Esophagus muscularis mucosa (tissue), 4 donors: ENCODE measurements at regions not wholly inside any gene's neighbourhood (a gene's known extent, or its start where the extent isn't known, plus 50 kb on each side); places are given as distances from the start of the nearest gene placed in this dataset.
"Not testable (repeated sequence)": the region's sequence is repeated elsewhere in the genome, so short reads cannot be mapped to it uniquely, and the experiment has no call there.

Experiments
- DNase-seq: peaks from one replicate; pipeline ENCODE4 v3.0.0-alpha.2; 2017; ENCODE audit errors: extremely low spot score
- H3K27ac ChIP-seq, 4 donors: fragments of 200-600 bp; sonication (generic); replicated peaks in 1 of 4; 1 replicate in 3 of 4; 2 replicates in 1 of 4; pipeline ENCODE4 v1.5.1; 2016 to 2019; ENCODE audit warnings: mild to moderate bottlenecking in 1 of 4
- H3K27me3 ChIP-seq, 4 donors: fragments of 200-600 bp; sonication (generic); one replicate each; pipeline versions ENCODE4 v1.5.1 to v1.6.0; 2016 to 2019
- H3K36me3 ChIP-seq, 4 donors: fragments of 200-600 bp; sonication (generic); one replicate each; pipeline ENCODE4 v1.5.1; 2016 to 2019
- H3K4me1 ChIP-seq, 4 donors: fragments of 200-600 bp; sonication (generic); one replicate each; pipeline ENCODE4 v1.5.1; 2016 to 2019
- H3K4me3 ChIP-seq, 4 donors: fragments of 200-600 bp; sonication (generic); 1 replicate in 2 of 4; 2 replicates in 2 of 4; pipeline ENCODE4 v1.5.1; 2016 to 2019; ENCODE audit warnings: mild to moderate bottlenecking in 4 of 4, moderate library complexity in 1 of 4
- H3K9me3 ChIP-seq, 4 donors: fragments of 200-600 bp; sonication (generic); 1 replicate in 3 of 4; 2 replicates in 1 of 4; pipeline ENCODE4 v1.5.1; 2016 to 2019
- EP300 ChIP-seq: sonication (generic); formaldehyde crosslinking; IDR thresholded peaks from one replicate; pipeline ENCODE4 v1.6.1; 2017; ENCODE audit warnings: antibody characterized with exemption
- POLR2A ChIP-seq: fragments of 450-650 bp; IDR thresholded peaks from one replicate; pipeline ENCODE4 v1.6.1; 2017; ENCODE audit warnings: antibody characterized with exemption, moderate library complexity, mild to moderate bottlenecking, low read depth
- POLR2AphosphoS5 ChIP-seq, 2 donors: sonication (generic); formaldehyde crosslinking; IDR thresholded peaks; one replicate each; pipeline ENCODE4 v1.6.1; 2017; ENCODE audit warnings: antibody characterized with exemption in 2 of 2
- WGBS: methylation state at CpG from one replicate; pipeline ENCODE4 v1.1.5; 2018; 5-methylcytosine and 5-hydroxymethylcytosine counted together
- intact Hi-C: fragments of 100-400 bp; cut with DNase I; formaldehyde crosslinking; loops from one replicate; pipeline ENCODE4 v1.15.1; 2023
- TF ChIP-seq, protein P1 (sequence below), 3 experiments: fragments of 200-600 bp in 2 of 3; fragments of 450-650 bp in 1 of 3; sonication (generic) in 2 of 3; IDR thresholded peaks; one replicate each; pipeline ENCODE4 v1.5.1; 2017 to 2019; ENCODE audit warnings: antibody characterized with exemption in 3 of 3, mild to moderate bottlenecking in 2 of 3, moderate library complexity in 1 of 3

DNA sequence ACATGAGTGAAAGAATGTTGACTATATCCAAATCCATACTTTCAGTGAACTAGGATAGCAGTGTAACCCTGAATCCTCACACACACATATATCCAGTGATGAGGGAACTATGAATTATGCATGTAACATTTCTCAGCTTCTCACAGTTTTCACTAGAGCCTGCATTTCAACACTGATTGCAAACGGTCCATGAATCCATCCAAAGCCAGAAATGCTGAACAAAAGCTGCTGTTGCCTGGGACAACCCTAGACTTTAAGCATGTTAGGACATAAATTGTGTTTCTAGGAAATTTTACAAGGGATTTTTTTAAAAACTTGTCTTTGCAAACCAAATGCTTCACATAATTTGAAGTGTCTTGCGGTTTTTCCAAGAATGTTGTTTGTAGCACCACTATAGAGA is 2010.0 kb upstream of the WWC1 start:
- no peaks in the 10 kb centered on the region for H3K36me3 ChIP-seq
- no peaks in the 10 kb centered on the region for H3K9me3 ChIP-seq
- no peak overlapping the region for H3K4me3 ChIP-seq
- no peaks in the 10 kb centered on the region for H3K27me3 ChIP-seq
- intact Hi-C loops, result no loop called here
- WGBS, result 57% methylated on average over 2 of the region's 2 CpGs
- H3K4me1 ChIP-seq, result no peaks in the 10 kb centered on the region
- no peak overlapping the region for H3K27ac ChIP-seq
- TF ChIP-seq EP300, result no peak
- no peak for TF ChIP-seq POLR2A
- TF ChIP-seq, protein P1, sequence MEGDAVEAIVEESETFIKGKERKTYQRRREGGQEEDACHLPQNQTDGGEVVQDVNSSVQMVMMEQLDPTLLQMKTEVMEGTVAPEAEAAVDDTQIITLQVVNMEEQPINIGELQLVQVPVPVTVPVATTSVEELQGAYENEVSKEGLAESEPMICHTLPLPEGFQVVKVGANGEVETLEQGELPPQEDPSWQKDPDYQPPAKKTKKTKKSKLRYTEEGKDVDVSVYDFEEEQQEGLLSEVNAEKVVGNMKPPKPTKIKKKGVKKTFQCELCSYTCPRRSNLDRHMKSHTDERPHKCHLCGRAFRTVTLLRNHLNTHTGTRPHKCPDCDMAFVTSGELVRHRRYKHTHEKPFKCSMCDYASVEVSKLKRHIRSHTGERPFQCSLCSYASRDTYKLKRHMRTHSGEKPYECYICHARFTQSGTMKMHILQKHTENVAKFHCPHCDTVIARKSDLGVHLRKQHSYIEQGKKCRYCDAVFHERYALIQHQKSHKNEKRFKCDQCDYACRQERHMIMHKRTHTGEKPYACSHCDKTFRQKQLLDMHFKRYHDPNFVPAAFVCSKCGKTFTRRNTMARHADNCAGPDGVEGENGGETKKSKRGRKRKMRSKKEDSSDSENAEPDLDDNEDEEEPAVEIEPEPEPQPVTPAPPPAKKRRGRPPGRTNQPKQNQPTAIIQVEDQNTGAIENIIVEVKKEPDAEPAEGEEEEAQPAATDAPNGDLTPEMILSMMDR (IDR thresholded peaks at IDR 0.05), result no peak
- TF ChIP-seq POLR2AphosphoS5 (IDR thresholded peaks at IDR 0.05), result no peak
- no peak for DNase-seq

DNA sequence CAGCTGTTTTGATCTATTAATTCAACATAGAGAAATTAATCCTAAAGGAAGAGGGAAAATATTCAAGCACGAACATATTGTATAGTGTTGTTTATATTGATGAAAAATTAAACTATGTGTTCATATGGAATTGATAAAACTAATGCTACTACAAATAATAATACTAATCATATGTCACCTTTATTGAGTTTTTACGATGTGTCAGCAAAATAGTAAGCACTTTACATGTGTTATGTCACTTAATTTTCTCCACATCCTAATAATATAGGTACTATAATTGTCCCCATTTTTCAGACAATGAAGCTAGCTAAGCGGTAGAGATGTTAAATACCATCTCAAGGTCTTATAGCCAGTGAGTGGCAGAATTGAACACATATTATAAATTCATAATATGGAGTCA is 2008.5 kb upstream of the WWC1 start:
- Histone ChIP-seq H3K9me3 (no peaks in the 10 kb centered on the region), H3K36me3 (no peaks in the 10 kb centered on the region), H3K27ac (no peak overlapping the region), H3K4me1 (no peaks in the 10 kb centered on the region), H3K4me3 (no peak overlapping the region), H3K27me3 (no peaks in the 10 kb centered on the region)
- WGBS, result 86% methylated on average over 3 of the region's 3 CpGs
- TF ChIP-seq EP300 (no peak), POLR2AphosphoS5 (IDR thresholded peaks at IDR 0.05) (no peak), POLR2A (no peak)
- TF ChIP-seq, protein P1 (IDR thresholded peaks at IDR 0.05), result no peak
- intact Hi-C loops, result no loop called here
- DNase-seq, result no peak

DNA sequence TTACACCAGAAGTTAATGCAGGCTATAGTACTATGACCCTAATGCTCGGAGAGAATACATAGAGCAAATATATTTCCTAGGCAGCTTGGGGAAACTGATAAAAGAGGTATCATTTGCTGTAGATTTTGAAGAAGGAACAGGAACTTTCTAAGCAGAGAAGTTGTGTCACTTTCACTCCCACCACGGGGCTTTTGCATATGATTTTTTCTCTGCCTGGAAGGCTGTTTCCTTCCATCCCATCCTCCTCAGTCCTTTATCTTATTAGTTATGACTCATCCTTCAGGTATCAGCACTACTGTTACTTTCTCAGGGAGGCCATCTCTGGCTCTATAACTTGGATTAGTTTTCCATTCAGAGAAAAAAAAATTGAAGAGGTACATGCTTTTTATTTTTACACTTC is 2006.1 kb upstream of the WWC1 start:
- 54% methylated on average over 2 of the region's 2 CpGs for WGBS
- intact Hi-C loops, result no loop called here
- no peaks in the 10 kb centered on the region for H3K36me3 ChIP-seq
- no peak overlapping the region for H3K27ac ChIP-seq
- no peaks in the 10 kb centered on the region for H3K9me3 ChIP-seq
- no peak overlapping the region for H3K4me3 ChIP-seq
- no peak for DNase-seq
- no peaks in the 10 kb centered on the region for H3K4me1 ChIP-seq
- H3K27me3 ChIP-seq, result no peaks in the 10 kb centered on the region
- no peak for TF ChIP-seq EP300
- TF ChIP-seq POLR2AphosphoS5 (IDR thresholded peaks at IDR 0.05), result no peak
- no peak for TF ChIP-seq POLR2A
- TF ChIP-seq, protein P1 (IDR thresholded peaks at IDR 0.05), result no peak

DNA sequence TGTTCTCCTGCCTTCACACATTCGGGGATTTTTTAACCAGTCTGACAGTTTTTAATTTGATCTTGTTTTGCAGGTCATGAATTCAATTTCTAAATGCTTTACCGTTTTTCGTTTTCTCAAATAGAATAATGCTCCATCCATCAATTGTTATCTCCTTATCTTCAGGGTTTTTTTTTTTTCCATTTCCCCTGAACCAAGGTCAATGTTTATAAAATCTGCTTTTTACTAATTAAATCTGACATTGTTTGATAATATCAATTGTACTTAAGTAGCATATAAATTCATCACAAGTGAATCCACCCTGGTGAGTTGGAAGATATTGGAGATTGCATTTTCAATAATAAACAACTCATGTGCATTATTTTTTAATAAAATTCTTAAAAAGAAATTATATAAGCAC is 2004.6 kb upstream of the WWC1 start:
- Histone ChIP-seq H3K27ac (no peak overlapping the region), H3K9me3 (no peaks in the 10 kb centered on the region), H3K4me3 (no peak overlapping the region), H3K27me3 (no peaks in the 10 kb centered on the region), H3K36me3 (no peaks in the 10 kb centered on the region), H3K4me1 (no peaks in the 10 kb centered on the region)
- intact Hi-C loops, result no loop called here
- TF ChIP-seq EP300 (no peak), POLR2A (no peak), POLR2AphosphoS5 (IDR thresholded peaks at IDR 0.05) (no peak)
- TF ChIP-seq, protein P1 (IDR thresholded peaks at IDR 0.05), result no peak
- WGBS, result 78% methylated on average over 3 of the region's 3 CpGs
- no peak for DNase-seq

DNA sequence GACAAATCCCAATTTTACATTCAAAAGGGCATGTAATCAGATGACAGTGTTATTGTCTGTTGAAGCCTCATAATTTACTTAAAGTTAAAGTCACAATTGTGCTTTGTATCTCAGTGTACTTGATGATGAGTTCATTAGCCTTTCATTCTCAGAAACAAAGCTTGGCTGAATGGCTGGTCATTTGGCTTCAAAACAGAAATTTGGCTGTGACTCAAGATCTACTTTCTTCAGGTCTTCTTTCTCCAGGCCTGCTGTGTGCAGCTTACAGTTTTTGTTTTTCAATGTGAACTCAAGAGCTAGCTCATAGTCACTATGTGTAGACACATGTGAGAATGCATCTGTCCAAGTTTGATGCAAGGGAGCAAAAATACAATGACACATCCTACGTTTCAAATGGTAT is 2003.6 kb upstream of the WWC1 start:
- Histone ChIP-seq H3K27ac (no peak overlapping the region), H3K27me3 (no peaks in the 10 kb centered on the region), H3K4me1 (no peaks in the 10 kb centered on the region), H3K36me3 (no peaks in the 10 kb centered on the region), H3K9me3 (no peaks in the 10 kb centered on the region), H3K4me3 (no peak overlapping the region)
- 48% methylated on average over 1 of the region's 1 CpG for WGBS
- intact Hi-C loops, result no loop called here
- no peak for DNase-seq
- TF ChIP-seq POLR2AphosphoS5 (IDR thresholded peaks at IDR 0.05) (no peak), EP300 (no peak), POLR2A (no peak)
- TF ChIP-seq, protein P1 (IDR thresholded peaks at IDR 0.05), result no peak

DNA sequence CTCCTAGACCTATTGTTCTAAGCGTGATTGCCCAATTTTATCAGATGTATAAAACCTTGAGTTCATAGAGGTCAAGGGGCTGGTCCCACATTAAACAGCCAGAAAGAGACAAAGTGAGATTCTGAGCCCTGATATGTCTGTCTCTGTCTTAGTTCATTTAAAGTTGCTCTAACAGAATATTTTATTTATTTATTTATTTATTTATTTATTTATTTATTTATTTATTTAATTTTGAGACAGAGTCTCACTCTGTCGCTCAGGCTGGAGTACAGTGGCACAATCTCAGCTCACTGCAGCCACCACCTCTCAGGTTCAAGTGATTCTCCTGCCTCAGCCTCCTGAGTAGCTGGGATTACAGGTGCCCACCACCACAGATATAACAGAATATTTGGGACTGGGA is 1999.6 kb upstream of the WWC1 start:
- H3K4me3 ChIP-seq, intact Hi-C loops, DNase-seq, H3K4me1 ChIP-seq, H3K36me3 ChIP-seq, H3K9me3 ChIP-seq, H3K27me3 ChIP-seq, H3K27ac ChIP-seq: not testable (repeated sequence)
- 88% methylated on average over 2 of the region's 2 CpGs for WGBS
